Occipital lobe (tissue), 1 donor: ENCODE measurements at regions not wholly inside any gene's neighbourhood (a gene's known extent, or its start where the extent isn't known, plus 50 kb on each side); places are given as distances from the start of the nearest gene placed in this dataset.
"Not testable (repeated sequence)": the region's sequence is repeated elsewhere in the genome, so short reads cannot be mapped to it uniquely, and the experiment has no call there.

Experiments used
- DNase-seq: peaks from one replicate; lab custom pipeline; 2025; lab: John Stamatoyannopoulos, UW

DNA sequence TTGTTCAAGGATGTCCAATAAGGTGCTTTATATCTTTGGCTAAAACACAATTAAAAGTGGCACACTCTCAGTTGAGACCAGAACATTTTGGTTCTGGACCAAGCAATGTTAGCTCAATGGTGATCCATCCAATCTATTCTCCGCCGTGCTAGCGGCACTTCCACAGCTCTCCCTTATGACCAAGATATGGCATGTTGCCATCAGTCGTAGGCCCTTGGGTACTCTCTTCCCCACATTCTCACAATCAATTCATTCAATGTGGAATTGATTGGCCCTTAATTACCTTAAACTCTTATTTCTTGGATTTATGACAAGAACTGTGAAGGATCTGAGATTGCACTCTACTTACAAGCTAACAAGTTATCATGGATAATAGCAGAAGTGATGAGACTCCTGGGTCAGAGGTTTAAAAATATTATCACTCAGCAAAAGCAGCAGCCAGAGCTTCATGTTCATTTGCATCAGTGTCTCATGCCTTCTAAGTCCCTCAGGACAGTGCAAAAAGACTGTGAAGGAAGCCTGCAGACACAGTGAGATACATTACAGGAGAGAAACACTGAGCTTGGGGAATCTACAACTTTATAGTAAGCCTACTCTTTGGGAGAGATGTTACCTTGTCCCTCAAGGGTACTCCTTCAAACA is 80.0 kb upstream of the ARG1 start:
- no peak for DNase-seq

DNA sequence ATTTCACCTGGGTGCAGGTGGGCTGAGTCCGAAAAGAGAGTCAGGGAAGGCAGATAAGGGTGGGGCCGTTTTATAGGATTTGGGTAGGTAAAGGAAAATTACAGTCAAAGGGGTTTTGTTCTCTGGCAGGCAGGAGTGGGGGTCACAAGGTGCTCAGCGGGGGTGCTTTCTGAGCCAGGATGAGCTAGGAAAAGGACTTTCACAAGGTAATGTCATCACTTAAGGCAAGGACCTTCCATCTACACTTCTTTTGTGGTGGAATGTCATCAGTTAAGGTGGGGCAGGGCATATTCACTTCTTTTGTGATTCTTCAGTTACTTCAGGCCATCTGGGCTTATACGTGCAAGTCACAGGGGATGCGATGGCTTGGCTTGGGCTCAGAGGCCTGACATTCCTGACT is 68.6 kb upstream of the ARG1 start:
- not testable (repeated sequence) for DNase-seq

DNA sequence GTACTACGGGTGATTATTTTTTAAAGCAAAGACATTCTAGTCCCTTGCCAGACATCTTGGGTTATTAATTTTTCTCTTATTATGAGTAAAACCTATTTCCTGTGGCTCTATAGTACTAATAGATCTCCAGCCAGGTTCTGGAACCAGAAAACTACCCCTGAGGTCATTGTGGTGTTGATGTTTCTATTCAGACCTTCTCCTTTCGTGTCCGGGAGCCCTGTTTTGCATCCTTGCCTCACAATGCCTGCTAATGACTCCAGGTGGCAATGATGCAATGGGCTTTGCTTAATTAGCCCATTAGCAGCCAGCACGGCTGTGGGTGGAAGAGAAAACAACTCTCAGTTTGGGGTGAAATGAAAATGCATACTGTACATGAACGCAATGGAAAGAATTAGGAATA is 62.9 kb upstream of the ARG1 start:
- DNase-seq: no peak

DNA sequence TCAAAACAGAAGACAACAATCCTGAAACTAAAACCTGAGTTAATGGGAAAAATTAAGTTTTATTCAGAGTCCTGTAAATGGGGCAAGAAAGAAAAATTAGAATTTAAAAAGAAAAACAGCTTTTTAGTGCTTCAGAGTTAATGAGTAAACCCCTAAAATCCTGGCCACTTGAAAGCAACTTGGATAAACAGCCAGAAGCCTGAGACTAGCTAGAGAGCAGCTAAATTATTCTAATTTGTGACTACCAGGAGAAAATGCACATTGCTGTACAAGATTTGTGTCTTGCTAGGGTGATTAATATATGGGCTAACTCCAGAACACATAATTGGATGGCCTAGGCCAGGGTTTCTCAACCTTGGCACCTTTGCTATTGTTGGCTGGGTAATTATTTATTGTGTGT is 62.4 kb upstream of the ARG1 start:
- no peak for DNase-seq

DNA sequence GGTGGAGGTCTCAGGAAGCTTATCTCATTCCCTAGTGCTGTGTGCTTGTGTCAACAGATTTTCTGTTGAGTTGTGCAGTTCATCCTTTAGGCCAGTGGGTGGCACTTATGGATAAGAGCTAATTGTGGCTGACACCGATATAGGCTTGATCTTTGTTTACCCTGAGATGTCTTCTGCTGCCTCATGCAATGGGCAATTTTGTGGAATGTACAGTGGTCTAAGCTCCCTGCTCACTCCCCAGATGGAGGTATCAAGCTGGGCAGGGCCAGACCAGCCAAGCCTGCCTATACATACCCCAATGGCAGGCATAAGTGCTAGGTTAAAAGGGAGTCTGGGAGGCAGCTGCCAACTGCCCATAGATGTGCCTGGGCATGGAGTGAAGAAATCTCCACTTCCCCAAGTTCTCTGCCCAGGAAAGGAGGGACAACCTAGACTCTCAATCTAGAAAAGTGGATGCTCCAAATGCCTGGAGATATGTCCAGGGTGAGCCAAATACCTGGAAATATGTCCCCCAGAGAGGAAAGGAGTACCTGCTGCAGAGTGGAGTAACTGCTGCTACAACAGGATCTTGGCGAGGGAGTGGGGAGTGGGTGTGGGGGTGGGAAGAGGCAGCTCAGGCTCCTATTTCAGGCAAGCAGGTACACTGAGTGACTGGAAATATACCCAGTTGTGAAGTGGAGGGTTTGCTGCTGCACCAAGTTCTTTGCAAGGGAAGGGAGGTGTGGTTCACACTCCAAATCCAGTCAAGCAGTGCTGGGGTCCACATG is 53.2 kb upstream of the ARG1 start:
- DNase-seq: no peak
